C4-2B (cell line): ENCODE measurements at regions not wholly inside any gene's neighbourhood (a gene's known extent, or its start where the extent isn't known, plus 50 kb on each side); places are given as distances from the start of the nearest gene placed in this dataset.

Experiments used
- H3K27ac ChIP-seq: fragments of 450-650 bp; 2 replicates; pipeline ENCODE4 v1.5.1; 2017
- ZFX ChIP-seq: fragments of 450-650 bp; IDR thresholded peaks from 2 replicates; pipeline ENCODE4 v1.6.1; 2017
- TF ChIP-seq, protein P1 (sequence below): fragments of 450-650 bp; conservative IDR thresholded peaks from 2 replicates; pipeline ENCODE4 v1.5.1; 2017; ENCODE audit warnings: mild to moderate bottlenecking

DNA sequence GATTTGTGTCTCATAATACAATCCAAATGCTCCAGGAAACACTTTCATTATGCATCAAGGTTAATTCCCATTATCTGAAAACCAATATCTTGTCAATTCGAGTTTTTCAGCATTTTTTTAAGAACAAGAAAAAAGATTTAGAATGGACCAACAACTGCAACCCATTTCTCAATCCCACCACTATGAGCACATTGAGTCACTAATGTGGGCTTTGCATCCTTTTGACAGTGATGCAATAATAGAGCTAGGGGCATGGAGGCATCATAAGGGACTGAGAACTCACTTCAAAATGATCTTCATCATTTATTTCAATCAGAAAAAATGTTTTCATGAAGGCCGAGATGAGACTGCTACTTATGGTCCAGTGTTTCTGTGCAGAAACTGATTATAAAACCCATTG is 74.8 kb upstream of the DEFB112 start:
- H3K27ac ChIP-seq: no peak overlapping the region
- TF ChIP-seq, protein P1, sequence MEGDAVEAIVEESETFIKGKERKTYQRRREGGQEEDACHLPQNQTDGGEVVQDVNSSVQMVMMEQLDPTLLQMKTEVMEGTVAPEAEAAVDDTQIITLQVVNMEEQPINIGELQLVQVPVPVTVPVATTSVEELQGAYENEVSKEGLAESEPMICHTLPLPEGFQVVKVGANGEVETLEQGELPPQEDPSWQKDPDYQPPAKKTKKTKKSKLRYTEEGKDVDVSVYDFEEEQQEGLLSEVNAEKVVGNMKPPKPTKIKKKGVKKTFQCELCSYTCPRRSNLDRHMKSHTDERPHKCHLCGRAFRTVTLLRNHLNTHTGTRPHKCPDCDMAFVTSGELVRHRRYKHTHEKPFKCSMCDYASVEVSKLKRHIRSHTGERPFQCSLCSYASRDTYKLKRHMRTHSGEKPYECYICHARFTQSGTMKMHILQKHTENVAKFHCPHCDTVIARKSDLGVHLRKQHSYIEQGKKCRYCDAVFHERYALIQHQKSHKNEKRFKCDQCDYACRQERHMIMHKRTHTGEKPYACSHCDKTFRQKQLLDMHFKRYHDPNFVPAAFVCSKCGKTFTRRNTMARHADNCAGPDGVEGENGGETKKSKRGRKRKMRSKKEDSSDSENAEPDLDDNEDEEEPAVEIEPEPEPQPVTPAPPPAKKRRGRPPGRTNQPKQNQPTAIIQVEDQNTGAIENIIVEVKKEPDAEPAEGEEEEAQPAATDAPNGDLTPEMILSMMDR: no peak
- TF ChIP-seq ZFX: no peak

GRCh38 chr6:50128420-50129005 is 78.8 kb upstream of the DEFB112 start:
- no peak overlapping the region for H3K27ac ChIP-seq
- TF ChIP-seq ZFX: no peak
- TF ChIP-seq, protein P1: peak; percentile 66

- TF ChIP-seq, protein P1: no peak
- TF ChIP-seq ZFX: no peak
- no peak overlapping the region for H3K27ac ChIP-seq
Measured at GRCh38 chr6:50135968-50136367, 86.2 kb upstream of the DEFB112 start.

DNA sequence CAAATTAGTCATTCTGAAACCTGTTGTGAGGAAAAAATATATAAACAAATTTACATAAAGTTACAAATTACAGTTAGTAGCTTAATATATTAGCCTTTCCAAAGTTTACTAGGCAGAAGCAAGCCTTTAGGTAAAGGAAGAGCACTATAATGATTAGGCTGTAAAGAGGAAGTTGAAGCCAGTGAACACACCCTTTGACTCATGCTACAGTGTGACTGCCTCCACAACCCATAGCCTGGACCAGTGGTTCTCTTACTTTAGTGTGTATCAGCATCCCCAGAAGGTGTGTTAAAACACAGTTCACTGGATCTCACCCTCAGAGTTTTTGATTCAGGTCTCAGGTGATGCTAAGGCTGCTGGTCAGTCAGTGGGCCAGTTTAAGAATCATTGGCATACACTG is 91.4 kb upstream of the DEFB112 start:
- no peak overlapping the region for H3K27ac ChIP-seq
- TF ChIP-seq, protein P1: no peak
- TF ChIP-seq ZFX: no peak

GRCh38 chr6:50143011-50143719 is 93.4 kb upstream of the DEFB112 start:
- no peak for TF ChIP-seq ZFX
- TF ChIP-seq, protein P1: no peak
- H3K27ac ChIP-seq: no peak overlapping the region

DNA sequence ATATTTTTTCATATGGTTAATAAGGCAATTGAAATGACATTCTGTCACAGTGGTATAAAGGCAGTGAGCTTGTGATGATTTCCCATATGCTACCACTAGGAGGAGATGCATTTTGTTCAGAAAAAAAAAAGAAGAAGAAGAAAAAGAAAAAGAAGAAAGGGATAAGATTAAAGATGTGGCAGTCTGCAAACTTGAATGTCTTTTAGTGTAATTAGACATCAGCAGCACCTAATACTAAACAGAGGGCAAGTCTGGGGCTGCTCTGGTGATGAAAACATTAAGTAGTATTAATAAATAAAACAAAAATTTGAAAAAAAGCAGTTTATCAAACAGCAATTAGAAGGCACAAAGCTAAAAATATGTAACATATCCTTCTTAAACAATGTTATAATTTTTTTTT is 95.4 kb upstream of the DEFB112 start:
- no peak for TF ChIP-seq ZFX
- TF ChIP-seq, protein P1: peak; percentile 73
- H3K27ac ChIP-seq: no peak overlapping the region

DNA sequence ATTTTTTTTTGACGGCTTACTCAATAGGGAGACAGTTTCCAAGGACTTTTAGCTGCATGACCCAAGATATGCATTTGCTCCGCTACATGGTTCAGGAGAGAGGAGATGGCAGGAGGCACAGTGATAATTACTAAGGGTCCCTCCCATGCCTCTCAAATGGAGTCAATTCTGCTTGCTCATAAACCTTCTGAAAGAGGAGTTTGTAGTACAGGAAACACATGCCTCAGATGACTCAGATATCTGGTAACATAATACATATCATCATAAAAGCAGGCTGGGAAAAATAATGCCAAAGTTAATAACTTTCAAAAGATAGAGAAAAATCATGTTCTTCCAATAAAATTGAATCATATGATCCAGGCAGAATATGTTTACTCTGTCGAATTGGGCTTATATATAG is 97.6 kb upstream of the DEFB112 start:
- TF ChIP-seq, protein P1: no peak
- no peak for TF ChIP-seq ZFX
- no peak overlapping the region for H3K27ac ChIP-seq
